Body of pancreas (tissue), 4 donors: ENCODE measurements at regions not wholly inside any gene's neighbourhood (a gene's known extent, or its start where the extent isn't known, plus 50 kb on each side); places are given as distances from the start of the nearest gene placed in this dataset.

Experiments
- CTCF ChIP-seq, 7 experiments: fragments of 450-650 bp in 4 of 7; fragments of 200-600 bp in 3 of 7; sonication (generic) in 3 of 7; IDR thresholded peaks; one replicate each; pipeline ENCODE4 v1.5.1; 2016 to 2019; ENCODE audit warnings: antibody characterized with exemption in 7 of 7
- POLR2A ChIP-seq, 3 donors: fragments of 450-650 bp; IDR thresholded peaks; one replicate each; pipeline ENCODE4 v1.6.1; 2016; ENCODE audit warnings: antibody characterized with exemption in 3 of 3, mild to moderate bottlenecking in 2 of 3

GRCh38 chr5:130546211-130546610 lies 618.8 kb downstream of the HINT1 start:
- TF ChIP-seq CTCF (IDR thresholded peaks at IDR 0.05) (no peak), POLR2A (IDR thresholded peaks at IDR 0.05) (no peak)
